Right lobe of liver (tissue), 6 donors: ENCODE measurements at regions not wholly inside any gene's neighbourhood (a gene's known extent, or its start where the extent isn't known, plus 50 kb on each side); places are given as distances from the start of the nearest gene placed in this dataset.

ENCODE experiments used
- ATAC-seq, 4 donors: fragments of 200-7000 bp; cut with Tn5 transposase; one replicate each; pipeline ENCODE4 v1.9.1; 2020; ENCODE audit warnings: mild to moderate bottlenecking in 4 of 4, moderate library complexity in 4 of 4
- DNase-seq, 3 donors: peaks; one replicate each; pipeline ENCODE4 v3.0.0-alpha.2; 2020
- H3K27ac ChIP-seq, 3 donors: fragments of 200-600 bp; one replicate each; pipeline ENCODE4 v1.8.0; 2022
- H3K27me3 ChIP-seq, 2 donors: fragments of 200-600 bp; one replicate each; pipeline ENCODE4 v1.8.0; 2022
- H3K36me3 ChIP-seq, 4 donors: fragments of 200-600 bp; sonication (generic) in 1 of 4; one replicate each; pipeline versions ENCODE4 v1.5.1 to v1.8.0; 2017 to 2022; ENCODE audit warnings: control low read depth in 1 of 4
- H3K4me1 ChIP-seq, 4 donors: fragments of 200-600 bp; sonication (generic) in 1 of 4; one replicate each; pipeline versions ENCODE4 v1.5.1 to v1.8.0; 2017 to 2022; ENCODE audit warnings: control low read depth in 1 of 4
- H3K4me3 ChIP-seq, 3 donors: fragments of 200-600 bp; one replicate each; pipeline ENCODE4 v1.8.0; 2022
- H3K9me3 ChIP-seq, 4 donors: fragments of 200-600 bp; sonication (generic) in 1 of 4; one replicate each; pipeline versions ENCODE4 v1.5.1 to v1.8.0; 2017 to 2022; ENCODE audit warnings: control low read depth in 1 of 4
- POLR2A ChIP-seq: fragments of 450-650 bp; IDR thresholded peaks from one replicate; pipeline ENCODE4 v1.6.1; 2017; ENCODE audit warnings: antibody characterized with exemption, mild to moderate bottlenecking
- WGBS: methylation state at CpG from one replicate; pipeline ENCODE4 v1.1.6; 2018; ENCODE audit warnings: low coverage, low lambda C conversion rate; ENCODE audit not compliant: insufficient coverage; ENCODE audit errors: missing lambda C conversion rate; 5-methylcytosine and 5-hydroxymethylcytosine counted together
- intact Hi-C, 2 donors: fragments of 100-400 bp; cut with DNase I; formaldehyde crosslinking; loops; one replicate each; pipeline versions ENCODE4 v1.11.2 to v1.14.1; 2022
- TF ChIP-seq, protein P1 (sequence below), 4 donors: fragments of 200-600 bp in 3 of 4; fragments of 450-650 bp in 1 of 4; IDR thresholded peaks; one replicate each; pipeline versions ENCODE4 v1.5.1 to v1.8.0; 2016 to 2022; ENCODE audit warnings: antibody characterized with exemption in 4 of 4, mild to moderate bottlenecking in 2 of 4
- donor health status: DM: no; HTN: yes; CAD: no.
- donor health status: DM: no; HTN: no; CAD: no.
- donor health status: DM: no; HTN: no; CAD: no.
- donor health status: DM: no; HTN: yes; CAD: no.
- donor health status: DM: no; HTN: yes; CAD: no.

DNA sequence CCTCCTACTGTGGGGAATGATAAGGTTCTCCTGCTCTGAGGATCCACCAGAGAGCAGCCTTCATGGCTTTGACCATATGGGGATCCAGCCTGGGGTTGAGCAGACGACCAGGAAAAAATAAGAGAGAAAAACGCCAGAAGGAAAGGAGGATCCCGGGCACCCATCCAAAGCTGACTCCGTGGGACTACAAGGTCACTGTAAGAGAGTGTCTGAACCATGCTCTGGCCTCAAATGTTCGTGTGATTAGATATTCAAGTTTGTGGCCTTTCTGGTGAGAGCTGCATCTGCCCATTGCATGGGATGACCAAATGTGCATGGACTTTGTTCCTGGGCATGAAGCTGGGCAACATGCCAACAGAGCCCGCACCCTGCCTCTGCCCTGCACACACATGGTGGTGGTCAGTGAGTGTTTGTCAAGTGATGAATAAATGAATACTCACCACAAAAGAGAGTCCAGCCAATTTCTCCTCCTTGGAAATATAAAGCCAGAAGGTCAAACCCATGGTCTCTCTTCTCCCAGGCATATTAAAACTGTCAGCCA, 346.0 kb upstream of the GATB start:
- DNase-seq (no peak), ATAC-seq (no peak)
- no peaks in the 10 kb centered on the region for H3K27me3 ChIP-seq
- no peak overlapping the region for H3K4me3 ChIP-seq
- 31% methylated on average over 5 of the region's 6 CpGs for WGBS
- no peak overlapping the region for H3K27ac ChIP-seq
- no peaks in the 10 kb centered on the region for H3K9me3 ChIP-seq
- intact Hi-C loops: no loop called here
- H3K36me3 ChIP-seq: no peaks in the 10 kb centered on the region
- no peaks in the 10 kb centered on the region for H3K4me1 ChIP-seq
- TF ChIP-seq, protein P1, sequence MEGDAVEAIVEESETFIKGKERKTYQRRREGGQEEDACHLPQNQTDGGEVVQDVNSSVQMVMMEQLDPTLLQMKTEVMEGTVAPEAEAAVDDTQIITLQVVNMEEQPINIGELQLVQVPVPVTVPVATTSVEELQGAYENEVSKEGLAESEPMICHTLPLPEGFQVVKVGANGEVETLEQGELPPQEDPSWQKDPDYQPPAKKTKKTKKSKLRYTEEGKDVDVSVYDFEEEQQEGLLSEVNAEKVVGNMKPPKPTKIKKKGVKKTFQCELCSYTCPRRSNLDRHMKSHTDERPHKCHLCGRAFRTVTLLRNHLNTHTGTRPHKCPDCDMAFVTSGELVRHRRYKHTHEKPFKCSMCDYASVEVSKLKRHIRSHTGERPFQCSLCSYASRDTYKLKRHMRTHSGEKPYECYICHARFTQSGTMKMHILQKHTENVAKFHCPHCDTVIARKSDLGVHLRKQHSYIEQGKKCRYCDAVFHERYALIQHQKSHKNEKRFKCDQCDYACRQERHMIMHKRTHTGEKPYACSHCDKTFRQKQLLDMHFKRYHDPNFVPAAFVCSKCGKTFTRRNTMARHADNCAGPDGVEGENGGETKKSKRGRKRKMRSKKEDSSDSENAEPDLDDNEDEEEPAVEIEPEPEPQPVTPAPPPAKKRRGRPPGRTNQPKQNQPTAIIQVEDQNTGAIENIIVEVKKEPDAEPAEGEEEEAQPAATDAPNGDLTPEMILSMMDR (IDR thresholded peaks at IDR 0.05): no peak
- TF ChIP-seq POLR2A: no peak

- Histone ChIP-seq H3K27ac (no peak overlapping the region), H3K27me3 (no peaks in the 10 kb centered on the region), H3K4me1 (no peaks in the 10 kb centered on the region), H3K9me3 (no peaks in the 10 kb centered on the region), H3K4me3 (no peak overlapping the region), H3K36me3 (no peaks in the 10 kb centered on the region)
- DNase-seq (peak in 1 of 3 donors; percentile 64), ATAC-seq (peak; percentile 61 to 83 (median 64))
- intact Hi-C loops: no loop called here
- TF ChIP-seq, protein P1 (IDR thresholded peaks at IDR 0.05): no peak
- no peak for TF ChIP-seq POLR2A
- WGBS: 43% methylated on average over 6 of the region's 6 CpGs
Measured at GRCh38 chr4:152106113-152106763, 345.4 kb upstream of the GATB start.

GRCh38 chr4:152104901-152105357, 344.1 kb upstream of the GATB start:
- H3K27ac ChIP-seq: no peak overlapping the region
- H3K36me3 ChIP-seq: no peaks in the 10 kb centered on the region
- H3K27me3 ChIP-seq: no peaks in the 10 kb centered on the region
- intact Hi-C loops: no loop called here
- no peaks in the 10 kb centered on the region for H3K4me1 ChIP-seq
- no peaks in the 10 kb centered on the region for H3K9me3 ChIP-seq
- 63% methylated on average over 9 of the region's 9 CpGs for WGBS
- no peak for DNase-seq
- H3K4me3 ChIP-seq: no peak overlapping the region
- ATAC-seq: no peak
- TF ChIP-seq POLR2A: no peak
- TF ChIP-seq, protein P1 (IDR thresholded peaks at IDR 0.05): no peak

DNA sequence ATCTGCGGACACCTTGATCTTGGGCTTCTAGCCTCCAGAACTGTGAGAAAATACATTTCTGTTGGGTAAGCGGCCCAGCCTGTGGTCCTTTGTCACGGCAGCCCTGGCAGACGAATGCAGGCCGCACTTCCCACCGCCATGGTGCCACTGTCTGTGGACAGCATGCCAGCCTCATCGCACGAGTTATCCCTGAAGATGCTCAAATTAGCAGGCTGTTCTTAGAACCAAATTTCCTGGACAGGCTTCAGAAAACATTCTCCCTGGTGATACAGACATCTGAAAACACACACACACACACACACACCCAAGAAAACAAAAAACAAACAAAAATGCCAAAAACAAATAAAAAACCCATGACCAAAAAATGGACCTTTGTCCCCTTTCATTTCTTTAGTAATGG, 343.5 kb upstream of the GATB start:
- no peak for ATAC-seq
- no peak for TF ChIP-seq POLR2A
- TF ChIP-seq, protein P1 (IDR thresholded peaks at IDR 0.05): no peak

More for the DNA sequence above, 343.5 kb upstream of the GATB start:
- H3K9me3 ChIP-seq: no peaks in the 10 kb centered on the region
- H3K27ac ChIP-seq: no peak overlapping the region
- no peaks in the 10 kb centered on the region for H3K27me3 ChIP-seq
- DNase-seq: no peak
- H3K36me3 ChIP-seq: no peaks in the 10 kb centered on the region
- no peaks in the 10 kb centered on the region for H3K4me1 ChIP-seq
- intact Hi-C loops: no loop called here
- 87% methylated on average over 5 of the region's 8 CpGs for WGBS
- no peak overlapping the region for H3K4me3 ChIP-seq
